H54 (cell line): ENCODE measurements at regions not wholly inside any gene's neighbourhood (a gene's known extent, or its start where the extent isn't known, plus 50 kb on each side); places are given as distances from the start of the nearest gene placed in this dataset.
"Not testable (repeated sequence)": the region's sequence is repeated elsewhere in the genome, so short reads cannot be mapped to it uniquely, and the experiment has no call there.

ENCODE experiments used
- DNase-seq: peaks from one replicate; pipeline ENCODE4 v3.0.0; 2011; ENCODE audit warnings: low spot score, mixed read lengths; ENCODE audit not compliant: insufficient read length
- FAIRE-seq: peaks from 3 replicates; lab custom pipeline; 2011; peaks lifted over from hg19 to GRCh38; lab: Jason Lieb, UNC
- POLR2A ChIP-seq: IDR thresholded peaks from 2 replicates; pipeline ENCODE4 v1.6.1; 2011; ENCODE audit warnings: low read depth, mild to moderate bottlenecking, low read length

DNA sequence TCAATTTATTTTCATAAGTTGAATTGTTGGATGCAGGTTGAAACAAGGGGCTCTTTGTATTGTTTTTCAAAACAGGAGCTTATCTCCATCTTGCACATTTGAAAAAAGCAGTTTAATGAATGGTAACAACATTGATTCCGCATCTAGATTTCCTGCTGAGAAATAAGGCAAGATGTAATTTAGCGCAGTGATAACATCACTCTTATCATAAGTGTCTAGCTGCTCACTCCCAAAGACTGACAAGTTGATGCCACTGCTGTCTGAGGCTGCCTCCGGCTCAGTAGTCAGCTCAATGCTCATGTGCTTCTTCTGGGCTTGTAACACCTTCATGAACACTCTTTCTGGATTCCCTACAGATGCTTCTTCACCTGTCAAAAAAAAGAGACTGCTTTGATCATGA lies 92.4 kb downstream of the KPNA2 start:
- FAIRE-seq (no peak), DNase-seq (no peak)
- no peak for TF ChIP-seq POLR2A

- no peak for DNase-seq
- TF ChIP-seq POLR2A, result no peak
- FAIRE-seq, result no peak
Observed at GRCh38 chr17:68131456-68131855, 95.9 kb downstream of the KPNA2 start.

- no peak for DNase-seq
- FAIRE-seq, result no peak
- TF ChIP-seq POLR2A, result no peak
Observed at GRCh38 chr17:68133346-68134045, 98.0 kb downstream of the KPNA2 start.

- no peak for TF ChIP-seq POLR2A
- DNase-seq (no peak), FAIRE-seq (no peak)
Observed at GRCh38 chr17:68134046-68134637, 98.6 kb downstream of the KPNA2 start.

GRCh38 chr17:68134731-68135130 lies 99.2 kb downstream of the KPNA2 start:
- DNase-seq (no peak), FAIRE-seq (no peak)
- no peak for TF ChIP-seq POLR2A

DNA sequence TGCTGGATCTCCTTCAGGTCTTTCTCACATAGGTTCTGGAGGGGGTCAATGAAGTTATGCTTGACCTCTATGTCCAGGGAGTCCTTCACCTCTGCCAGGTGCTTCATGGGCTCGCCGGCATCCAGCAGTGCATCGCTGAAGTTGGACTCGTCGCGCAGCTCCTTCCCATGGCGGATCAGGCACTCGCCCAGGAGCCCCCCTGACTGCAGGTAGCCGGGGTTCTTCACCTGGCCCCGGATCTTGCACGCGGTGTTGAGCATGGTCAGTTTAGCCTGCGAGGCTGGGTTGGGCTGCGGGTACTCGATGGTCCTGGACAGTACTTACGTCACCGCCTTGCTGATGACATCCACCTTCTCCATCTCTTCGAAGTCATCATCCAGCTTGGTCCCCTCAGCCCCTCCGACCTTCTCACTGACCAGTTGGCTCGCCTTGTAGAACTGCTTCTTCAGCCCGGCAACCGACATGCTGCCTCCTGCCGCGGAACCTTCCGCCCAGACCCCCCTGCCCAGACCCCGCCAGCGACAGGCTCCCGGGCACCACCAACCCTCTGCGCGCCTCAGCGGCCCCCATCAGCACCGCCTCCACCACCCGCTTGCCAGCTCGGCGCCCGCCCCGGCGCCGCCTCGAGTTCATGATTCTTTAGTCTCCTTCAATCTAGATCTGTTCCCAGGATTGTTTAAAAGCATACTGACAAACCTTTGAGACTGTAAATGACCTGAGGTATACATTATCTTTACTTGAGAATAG lies 99.8 kb downstream of the KPNA2 start:
- no peak for DNase-seq
- no peak for FAIRE-seq
- no peak for TF ChIP-seq POLR2A

- DNase-seq, result no peak
- FAIRE-seq, result no peak
Observed at GRCh38 chr17:68141050-68141449, 105.5 kb downstream of the KPNA2 start.

GRCh38 chr17:68142595-68142994 lies 105.2 kb upstream of the AMZ2 start:
- DNase-seq, result no peak
- no peak for FAIRE-seq
- TF ChIP-seq POLR2A, result no peak

More at GRCh38 chr17:68141050-68141449, 105.5 kb downstream of the KPNA2 start:
- no peak for TF ChIP-seq POLR2A

DNA sequence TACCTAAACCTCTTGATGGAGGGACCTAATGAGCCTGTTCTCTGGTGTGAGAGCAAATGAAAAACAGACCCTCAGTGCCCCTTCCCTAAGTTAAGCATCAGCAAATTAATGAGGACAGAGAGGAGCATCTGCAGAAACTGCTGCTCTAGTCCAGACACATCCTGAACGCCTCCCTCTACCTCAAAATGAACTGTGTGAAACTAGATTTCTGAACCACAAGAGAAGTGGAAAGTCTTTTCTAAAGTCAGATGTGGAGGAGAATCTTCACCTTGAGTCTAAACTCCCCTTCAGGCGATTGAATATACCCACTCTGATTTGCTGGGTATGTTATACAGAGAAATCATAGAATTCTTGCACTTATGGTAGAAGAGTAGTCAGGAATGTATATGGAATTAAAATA lies 104.4 kb upstream of the AMZ2 start:
- DNase-seq (no peak), FAIRE-seq (no peak)
- TF ChIP-seq POLR2A, result no peak

GRCh38 chr17:68145088-68145487 lies 102.8 kb upstream of the AMZ2 start:
- DNase-seq (no peak), FAIRE-seq (no peak)
- no peak for TF ChIP-seq POLR2A

- TF ChIP-seq POLR2A, result no peak
- DNase-seq (no peak), FAIRE-seq (no peak)
Observed at GRCh38 chr17:68148936-68149335, 98.9 kb upstream of the AMZ2 start.

- FAIRE-seq (no peak), DNase-seq (no peak)
- TF ChIP-seq POLR2A, result no peak
Observed at GRCh38 chr17:68152161-68152571, 95.7 kb upstream of the AMZ2 start.

- no peak for TF ChIP-seq POLR2A
- FAIRE-seq (no peak), DNase-seq (no peak)
Observed at GRCh38 chr17:68155692-68156091, 92.2 kb upstream of the AMZ2 start.

DNA sequence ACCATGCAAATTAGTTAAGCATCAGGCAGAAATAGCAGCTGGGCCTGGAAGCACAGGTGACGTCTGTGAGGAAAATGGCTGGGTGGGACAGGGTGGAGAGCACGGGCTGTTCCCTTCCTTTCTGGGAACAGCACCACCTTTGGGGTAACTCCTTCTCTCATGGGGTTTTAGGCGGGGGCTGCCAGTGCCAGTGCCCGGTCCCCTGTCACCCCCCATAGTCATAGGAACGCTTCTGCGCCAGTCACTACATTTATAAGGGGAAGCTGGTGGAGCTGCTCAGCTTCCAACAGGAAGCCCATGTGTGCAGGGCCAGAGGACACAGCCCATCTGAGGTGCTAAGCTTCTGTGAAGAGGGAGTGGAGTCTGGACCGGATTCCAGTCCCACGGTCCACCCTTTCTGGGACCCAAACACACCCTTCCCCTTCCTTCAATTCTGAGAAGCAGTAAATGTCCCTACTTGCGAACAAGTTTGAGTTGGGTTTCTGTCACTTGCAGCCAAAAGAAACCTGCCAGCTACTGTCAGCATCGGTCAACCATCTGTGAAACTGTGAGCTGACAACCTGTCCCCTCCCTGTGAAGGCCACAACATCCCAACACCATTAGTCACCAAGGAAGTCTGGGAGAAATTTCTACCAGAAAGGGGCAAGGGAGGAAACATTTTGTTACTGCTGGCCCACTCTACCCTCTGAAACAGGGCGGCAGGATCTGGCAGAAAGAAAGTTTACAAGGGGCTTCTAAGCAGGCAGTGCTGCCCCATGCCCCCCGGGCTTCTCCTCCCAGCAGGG lies 86.0 kb upstream of the AMZ2 start:
- no peak for DNase-seq

GRCh38 chr17:68168273-68169164 lies 79.3 kb upstream of the AMZ2 start:
- DNase-seq, FAIRE-seq: not testable (repeated sequence)

More for the DNA sequence above, 86.0 kb upstream of the AMZ2 start:
- no peak for FAIRE-seq
- no peak for TF ChIP-seq POLR2A

DNA sequence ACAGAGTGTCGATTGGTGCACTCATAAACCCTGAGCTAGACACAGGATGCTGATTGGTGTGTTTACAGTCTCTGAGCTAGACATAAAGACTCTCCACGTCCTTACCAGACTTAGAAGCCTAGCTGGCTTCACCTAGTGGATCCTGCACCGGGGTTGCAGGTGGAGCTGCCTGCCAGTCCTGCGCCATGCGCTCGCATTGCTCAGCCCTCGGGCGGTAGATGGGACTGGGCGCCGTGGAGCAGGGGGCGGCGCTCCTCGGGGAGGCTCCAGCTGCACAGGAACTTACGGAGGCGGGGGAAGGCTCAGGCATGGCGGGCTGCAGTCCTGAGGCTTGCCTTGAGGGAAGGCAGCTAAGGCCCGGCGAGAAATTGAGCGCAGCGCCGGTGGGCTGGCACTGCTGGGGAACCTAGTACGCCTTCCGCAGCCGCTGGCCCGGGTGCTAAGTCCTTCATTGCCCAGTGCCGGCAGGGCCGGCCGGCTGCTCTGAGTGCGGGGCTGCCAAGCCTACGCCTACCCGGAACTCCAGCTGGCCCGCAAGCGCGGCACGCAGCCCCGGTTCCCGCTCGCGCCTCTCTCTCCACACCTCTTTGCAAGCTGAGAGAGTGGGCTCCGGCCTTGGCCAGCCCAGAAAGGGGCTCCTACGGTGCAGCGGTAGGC lies 78.5 kb upstream of the AMZ2 start:
- DNase-seq, FAIRE-seq: not testable (repeated sequence)
